Panc1 (cell line): ENCODE measurements at regions not wholly inside any gene's neighbourhood (a gene's known extent, or its start where the extent isn't known, plus 50 kb on each side); places are given as distances from the start of the nearest gene placed in this dataset.

Source experiments
- ATAC-seq: fragments of 200-7000 bp; cut with Tn5 transposase; 2 replicates; pipeline ENCODE4 v1.9.1; 2020; ENCODE audit warnings: mild to moderate bottlenecking, moderate library complexity
- BruUV-seq: library from RNA; stranded (reverse); fragments of 400-500 nt; replicated peaks from 2 replicates; lab custom pipeline; 2021; lab: Mats Ljungman, UMichigan
- CTCF ChIA-PET: fragments of 300-600 bp; sonication (Branson Sonifier 250); formaldehyde crosslinking; loops from one replicate; lab custom pipeline; 2022; ENCODE audit warnings: antibody characterized with exemption; lab: Charles Lee
- POLR2A ChIA-PET: fragments of 300-600 bp; sonication (Branson Sonifier 250); formaldehyde crosslinking; loops from one replicate; lab custom pipeline; 2022; ENCODE audit warnings: antibody characterized with exemption; lab: Charles Lee
- DNase-seq: peaks from one replicate; pipeline ENCODE4 v3.0.0-alpha.2; 2010; ENCODE audit warnings: low read depth, low spot score
- H3K27ac ChIP-seq: 2 replicates; pipeline ENCODE4 v1.5.1; 2011; ENCODE audit warnings: mild to moderate bottlenecking, low read length, inconsistent platforms
- H3K27me3 ChIP-seq: fragments of 200-500 bp; sonication (Bioruptor generic); 2 replicates; pipeline ENCODE4 v1.6.0; 2014; ENCODE audit warnings: low read length, inconsistent platforms; ENCODE audit not compliant: control insufficient read depth, insufficient read depth
- H3K36me3 ChIP-seq: fragments of 200-500 bp; sonication (Bioruptor generic); 2 replicates; pipeline ENCODE4 v1.5.1; 2014; ENCODE audit warnings: inconsistent platforms, mild to moderate bottlenecking, low read length, moderate library complexity; ENCODE audit not compliant: control insufficient read depth, insufficient read depth
- H3K4me1 ChIP-seq: 2 replicates; pipeline ENCODE4 v1.5.1; 2011; ENCODE audit warnings: inconsistent platforms, mild to moderate bottlenecking, low read length, moderate library complexity; ENCODE audit not compliant: control insufficient read depth, insufficient read depth
- H3K4me3 ChIP-seq, 2 experiments: 2 replicates each; pipeline ENCODE4 v1.5.1; 2011 to 2012; ENCODE audit warnings: low read depth in 2 of 2, low read length in 2 of 2, mild to moderate bottlenecking in 2 of 2, inconsistent platforms in 1 of 2, moderate library complexity in 1 of 2
- H3K9me3 ChIP-seq: fragments of 200-500 bp; sonication (Bioruptor generic); 2 replicates; pipeline ENCODE4 v1.5.1; 2014; ENCODE audit warnings: low read depth, mild to moderate bottlenecking, inconsistent platforms, low read length, moderate library complexity; ENCODE audit not compliant: control insufficient read depth, insufficient read depth
- POLR2AphosphoS5 ChIP-seq: IDR thresholded peaks from 2 replicates; pipeline ENCODE4 v1.6.1; 2012; ENCODE audit warnings: mild to moderate bottlenecking, low read depth, low read length, moderate library complexity
- SIN3A ChIP-seq: IDR thresholded peaks from 2 replicates; pipeline ENCODE4 v1.6.1; 2012; ENCODE audit warnings: low read depth, mild to moderate bottlenecking, low read length, moderate library complexity, borderline replicate concordance; ENCODE audit not compliant: insufficient read depth
- TCF7L2 ChIP-seq: IDR thresholded peaks from 2 replicates; pipeline ENCODE4 v1.6.1; 2011; ENCODE audit warnings: mild to moderate bottlenecking, low read depth, low read length, inconsistent platforms
- in situ Hi-C: cut with HindIII; loops from 2 replicates; pipeline ENCODE4 v1.10.0; 2016; ENCODE audit warnings: low sequenced_read_pairs, low pct_unique_long_range_greater_than_20kb
- intact Hi-C: fragments of 100-400 bp; cut with micrococcal nuclease; formaldehyde crosslinking; loops from one replicate; pipeline ENCODE4 v1.10.0; 2022; ENCODE audit not compliant: unreplicated experiment
- TF ChIP-seq, protein P1 (sequence below): fragments of 450-650 bp; IDR thresholded peaks from 2 replicates; pipeline ENCODE4 v1.5.1; 2017; ENCODE audit warnings: mild to moderate bottlenecking
- TF ChIP-seq, protein P2 (sequence below), 2 experiments: IDR thresholded peaks; 2 replicates each; pipeline ENCODE4 v1.6.1; 2011 to 2012; ENCODE audit warnings: low read depth in 2 of 2, control low read depth in 1 of 2, low read length in 1 of 2, mild to moderate bottlenecking in 1 of 2, moderate library complexity in 1 of 2; ENCODE audit not compliant: insufficient read depth in 1 of 2

DNA sequence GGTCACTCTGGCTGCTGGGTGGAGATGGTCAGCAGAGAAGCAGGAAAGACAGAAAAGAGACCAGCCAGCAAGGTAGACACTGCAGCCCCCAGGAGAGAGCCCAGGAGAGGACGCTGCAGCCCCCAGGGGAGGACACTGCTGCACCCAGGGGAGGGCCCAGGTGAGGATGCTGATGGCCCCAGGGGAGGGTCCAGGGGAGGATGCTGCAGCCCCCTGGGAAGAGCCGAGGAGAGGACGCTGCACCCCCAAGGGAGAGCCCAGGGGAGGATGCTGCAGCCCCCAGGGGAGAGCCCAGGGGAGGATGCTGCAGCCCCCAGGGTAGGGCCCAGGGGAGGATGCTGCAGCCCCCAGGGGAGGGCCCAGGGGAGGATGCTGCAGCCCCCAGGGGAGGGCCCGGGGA, 196.7 kb upstream of the NSMCE3 start:
- ChIA-PET POLR2A (interaction anchor here (0.7 kb wide), 1 partner anchor 14 kb away, joined by 3 read pairs; no protein-coding TSS in a partner anchor), CTCF (no interaction called here)
- ATAC-seq (no peak), DNase-seq (no peak)
- no peaks in the 10 kb centered on the region for H3K27me3 ChIP-seq
- BruUV-seq = no TSS peak
- H3K9me3 ChIP-seq = no peaks in the 10 kb centered on the region
- no peaks in the 10 kb centered on the region for H3K4me1 ChIP-seq
- TF ChIP-seq POLR2AphosphoS5 (no peak), SIN3A (no peak), TCF7L2 (no peak)
- TF ChIP-seq, protein P1, sequence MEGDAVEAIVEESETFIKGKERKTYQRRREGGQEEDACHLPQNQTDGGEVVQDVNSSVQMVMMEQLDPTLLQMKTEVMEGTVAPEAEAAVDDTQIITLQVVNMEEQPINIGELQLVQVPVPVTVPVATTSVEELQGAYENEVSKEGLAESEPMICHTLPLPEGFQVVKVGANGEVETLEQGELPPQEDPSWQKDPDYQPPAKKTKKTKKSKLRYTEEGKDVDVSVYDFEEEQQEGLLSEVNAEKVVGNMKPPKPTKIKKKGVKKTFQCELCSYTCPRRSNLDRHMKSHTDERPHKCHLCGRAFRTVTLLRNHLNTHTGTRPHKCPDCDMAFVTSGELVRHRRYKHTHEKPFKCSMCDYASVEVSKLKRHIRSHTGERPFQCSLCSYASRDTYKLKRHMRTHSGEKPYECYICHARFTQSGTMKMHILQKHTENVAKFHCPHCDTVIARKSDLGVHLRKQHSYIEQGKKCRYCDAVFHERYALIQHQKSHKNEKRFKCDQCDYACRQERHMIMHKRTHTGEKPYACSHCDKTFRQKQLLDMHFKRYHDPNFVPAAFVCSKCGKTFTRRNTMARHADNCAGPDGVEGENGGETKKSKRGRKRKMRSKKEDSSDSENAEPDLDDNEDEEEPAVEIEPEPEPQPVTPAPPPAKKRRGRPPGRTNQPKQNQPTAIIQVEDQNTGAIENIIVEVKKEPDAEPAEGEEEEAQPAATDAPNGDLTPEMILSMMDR = no peak
- TF ChIP-seq, protein P2, sequence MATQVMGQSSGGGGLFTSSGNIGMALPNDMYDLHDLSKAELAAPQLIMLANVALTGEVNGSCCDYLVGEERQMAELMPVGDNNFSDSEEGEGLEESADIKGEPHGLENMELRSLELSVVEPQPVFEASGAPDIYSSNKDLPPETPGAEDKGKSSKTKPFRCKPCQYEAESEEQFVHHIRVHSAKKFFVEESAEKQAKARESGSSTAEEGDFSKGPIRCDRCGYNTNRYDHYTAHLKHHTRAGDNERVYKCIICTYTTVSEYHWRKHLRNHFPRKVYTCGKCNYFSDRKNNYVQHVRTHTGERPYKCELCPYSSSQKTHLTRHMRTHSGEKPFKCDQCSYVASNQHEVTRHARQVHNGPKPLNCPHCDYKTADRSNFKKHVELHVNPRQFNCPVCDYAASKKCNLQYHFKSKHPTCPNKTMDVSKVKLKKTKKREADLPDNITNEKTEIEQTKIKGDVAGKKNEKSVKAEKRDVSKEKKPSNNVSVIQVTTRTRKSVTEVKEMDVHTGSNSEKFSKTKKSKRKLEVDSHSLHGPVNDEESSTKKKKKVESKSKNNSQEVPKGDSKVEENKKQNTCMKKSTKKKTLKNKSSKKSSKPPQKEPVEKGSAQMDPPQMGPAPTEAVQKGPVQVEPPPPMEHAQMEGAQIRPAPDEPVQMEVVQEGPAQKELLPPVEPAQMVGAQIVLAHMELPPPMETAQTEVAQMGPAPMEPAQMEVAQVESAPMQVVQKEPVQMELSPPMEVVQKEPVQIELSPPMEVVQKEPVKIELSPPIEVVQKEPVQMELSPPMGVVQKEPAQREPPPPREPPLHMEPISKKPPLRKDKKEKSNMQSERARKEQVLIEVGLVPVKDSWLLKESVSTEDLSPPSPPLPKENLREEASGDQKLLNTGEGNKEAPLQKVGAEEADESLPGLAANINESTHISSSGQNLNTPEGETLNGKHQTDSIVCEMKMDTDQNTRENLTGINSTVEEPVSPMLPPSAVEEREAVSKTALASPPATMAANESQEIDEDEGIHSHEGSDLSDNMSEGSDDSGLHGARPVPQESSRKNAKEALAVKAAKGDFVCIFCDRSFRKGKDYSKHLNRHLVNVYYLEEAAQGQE (IDR thresholded peaks at IDR 0.05; ENCODE audit: insufficient read depth in 1 of 2, low read depth in 2 of 2, low read length in 1 of 2) = no peak
- H3K4me3 ChIP-seq = no peak overlapping the region
- no peaks in the 10 kb centered on the region for H3K36me3 ChIP-seq
- in situ Hi-C loops (no loop called here), intact Hi-C loops (no loop called here)
- no peak overlapping the region for H3K27ac ChIP-seq

DNA sequence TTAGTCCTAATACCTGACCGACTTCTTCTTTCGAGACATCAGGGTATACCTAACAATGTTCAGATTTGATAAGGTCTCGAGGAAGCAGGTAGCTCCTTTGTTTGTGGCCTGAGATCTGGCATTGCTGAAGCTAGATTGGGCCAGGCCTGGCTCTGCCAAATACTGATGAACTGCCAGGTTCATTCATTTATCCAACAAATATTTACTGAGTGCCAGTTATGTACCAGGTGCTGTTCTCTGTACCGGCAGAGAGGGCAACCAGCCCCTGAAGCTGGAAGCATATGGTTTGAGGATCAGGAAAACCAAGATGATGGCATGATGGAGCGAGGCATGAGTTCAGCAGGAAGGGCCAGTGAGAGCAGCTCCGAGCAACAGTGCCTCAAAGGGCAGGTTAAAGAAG, 196.2 kb upstream of the NSMCE3 start:
- POLR2A ChIA-PET = interaction anchor here (0.7 kb wide), 1 partner anchor 15 kb away, joined by 3 read pairs; no protein-coding TSS in a partner anchor
- H3K36me3 ChIP-seq = no peaks in the 10 kb centered on the region
- no peak for DNase-seq
- no peak overlapping the region for H3K27ac ChIP-seq
- no peaks in the 10 kb centered on the region for H3K4me1 ChIP-seq
- H3K9me3 ChIP-seq = no peaks in the 10 kb centered on the region
- no peaks in the 10 kb centered on the region for H3K27me3 ChIP-seq
- intact Hi-C loops (no loop called here), in situ Hi-C loops (no loop called here)
- TF ChIP-seq, protein P2 (IDR thresholded peaks at IDR 0.05; ENCODE audit: insufficient read depth in 1 of 2, low read depth in 2 of 2, low read length in 1 of 2) = no peak
- TF ChIP-seq, protein P1 = no peak
- TF ChIP-seq POLR2AphosphoS5 = no peak
- no peak for TF ChIP-seq SIN3A
- no peak for TF ChIP-seq TCF7L2
- CTCF ChIA-PET = no interaction called here
- no peak for ATAC-seq
- no peak overlapping the region for H3K4me3 ChIP-seq
- BruUV-seq = no TSS peak
